GM12878 (cell line): ENCODE measurements at regions not wholly inside any gene's neighbourhood (a gene's known extent, or its start where the extent isn't known, plus 50 kb on each side); places are given as distances from the start of the nearest gene placed in this dataset.

Experiments
- ATF7 ChIP-seq: fragments of 450-650 bp; IDR thresholded peaks from 2 replicates; pipeline ENCODE4 v1.6.1; 2016; ENCODE audit warnings: low read depth, mild to moderate bottlenecking
- BHLHE40 ChIP-seq, 2 experiments: fragments of 450-650 bp in 1 of 2; IDR thresholded peaks; 2 replicates each; pipeline ENCODE4 v1.6.1; 2011 to 2017; ENCODE audit warnings: low read depth in 2 of 2, borderline replicate concordance in 1 of 2, improper control_type of control experiment in 1 of 2, low read length in 1 of 2, mild to moderate bottlenecking in 1 of 2
- CTCF ChIP-seq, 3 experiments: IDR thresholded peaks in 2 of 3; conservative IDR thresholded peaks in 1 of 3; 2 replicates each; pipeline ENCODE4 v1.5.1; 2011; ENCODE audit warnings: low read depth in 3 of 3, low read length in 3 of 3, mild to moderate bottlenecking in 3 of 3, control low read depth in 2 of 3, moderate library complexity in 2 of 3, inconsistent platforms in 1 of 3, mixed read lengths in 1 of 3; ENCODE audit not compliant: control insufficient read depth in 2 of 3, insufficient read depth in 1 of 3; ENCODE audit errors: extremely low read depth in 1 of 3
- MYC ChIP-seq: IDR thresholded peaks from 2 replicates; pipeline ENCODE4 v1.6.1; 2011; ENCODE audit warnings: mild to moderate bottlenecking, low read length, moderate library complexity, inconsistent platforms; ENCODE audit not compliant: insufficient read depth, insufficient replicate concordance, insufficient read length, severe bottlenecking
- POLR2A ChIP-seq: IDR thresholded peaks from 2 replicates; pipeline ENCODE4 v1.6.1; 2011; ENCODE audit warnings: low read depth, mild to moderate bottlenecking, low read length
- RAD21 ChIP-seq: IDR thresholded peaks from 2 replicates; pipeline ENCODE4 v1.6.1; 2011; ENCODE audit warnings: mild to moderate bottlenecking, low read depth, low read length, moderate library complexity; ENCODE audit not compliant: insufficient read depth
- YY1 ChIP-seq: IDR thresholded peaks from 2 replicates; pipeline ENCODE4 v1.6.1; 2011; ENCODE audit warnings: low read depth, mild to moderate bottlenecking, low read length
- ZNF24 ChIP-seq: fragments of 450-650 bp; IDR thresholded peaks from 2 replicates; pipeline ENCODE4 v1.6.1; 2017; ENCODE audit warnings: antibody characterized with exemption, mild to moderate bottlenecking
- TF ChIP-seq, protein P1 (sequence below): IDR thresholded peaks from 2 replicates; pipeline ENCODE4 v1.6.1; 2011; ENCODE audit warnings: borderline replicate concordance, low read depth, mild to moderate bottlenecking, moderate library complexity, low read length; ENCODE audit not compliant: insufficient read depth, poor library complexity, severe bottlenecking

DNA sequence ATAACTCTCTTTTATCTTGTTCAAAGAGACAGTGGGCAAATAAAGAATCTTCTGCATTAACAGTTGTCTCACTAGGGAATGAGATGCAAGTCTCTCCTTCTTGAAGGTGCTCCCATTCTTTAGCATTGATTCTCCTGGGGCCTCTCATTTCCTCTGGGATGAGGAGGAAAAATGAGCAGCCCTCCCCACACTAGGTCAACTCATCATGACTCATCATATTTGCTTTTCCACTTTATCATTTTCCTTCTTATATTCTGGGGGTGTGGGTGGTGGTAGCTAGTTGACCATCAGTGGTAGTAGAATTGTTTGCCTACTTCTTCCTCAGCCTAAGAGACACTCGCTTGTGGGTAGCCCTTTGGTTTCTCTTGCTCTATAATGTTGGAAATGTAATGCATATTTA lies 182.0 kb upstream of the C1orf87 start:
- TF ChIP-seq MYC (no peak), CTCF (IDR thresholded peaks at IDR 0.05 in 2 of 3, conservative IDR thresholded peaks at IDR 0.05 in 1 of 3; ENCODE audit: control insufficient read depth in 2 of 3, extremely low read depth in 1 of 3, insufficient read depth in 1 of 3, low read depth in 3 of 3, low read length in 3 of 3) (no peak), RAD21 (no peak), ATF7 (no peak), ZNF24 (no peak), YY1 (no peak), POLR2A (no peak), BHLHE40 (IDR thresholded peaks at IDR 0.05; ENCODE audit: borderline replicate concordance in 1 of 2, low read depth in 2 of 2, low read length in 1 of 2) (no peak)
- TF ChIP-seq, protein P1, sequence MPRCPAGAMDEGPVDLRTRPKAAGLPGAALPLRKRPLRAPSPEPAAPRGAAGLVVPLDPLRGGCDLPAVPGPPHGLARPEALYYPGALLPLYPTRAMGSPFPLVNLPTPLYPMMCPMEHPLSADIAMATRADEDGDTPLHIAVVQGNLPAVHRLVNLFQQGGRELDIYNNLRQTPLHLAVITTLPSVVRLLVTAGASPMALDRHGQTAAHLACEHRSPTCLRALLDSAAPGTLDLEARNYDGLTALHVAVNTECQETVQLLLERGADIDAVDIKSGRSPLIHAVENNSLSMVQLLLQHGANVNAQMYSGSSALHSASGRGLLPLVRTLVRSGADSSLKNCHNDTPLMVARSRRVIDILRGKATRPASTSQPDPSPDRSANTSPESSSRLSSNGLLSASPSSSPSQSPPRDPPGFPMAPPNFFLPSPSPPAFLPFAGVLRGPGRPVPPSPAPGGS: no peak
